Stomach smooth muscle (tissue), 2 donors: ENCODE measurements at regions not wholly inside any gene's neighbourhood (a gene's known extent, or its start where the extent isn't known, plus 50 kb on each side); places are given as distances from the start of the nearest gene placed in this dataset.

ENCODE experiments used
- H3K27ac ChIP-seq: one replicate; pipeline ENCODE4 v1.7.0; 2013; ENCODE audit warnings: mild to moderate bottlenecking, low read length, inconsistent platforms
- H3K27me3 ChIP-seq, 2 donors: one replicate each; pipeline ENCODE4 v1.7.0; 2013; ENCODE audit warnings: low read length in 2 of 2; ENCODE audit not compliant: insufficient read depth in 2 of 2, control insufficient read depth in 1 of 2
- H3K36me3 ChIP-seq, 2 donors: one replicate each; pipeline ENCODE4 v1.7.0; 2013; ENCODE audit warnings: low read length in 2 of 2; ENCODE audit not compliant: control insufficient read depth in 2 of 2, insufficient read depth in 2 of 2
- H3K4me1 ChIP-seq: one replicate; pipeline ENCODE4 v1.7.0; 2013; ENCODE audit warnings: low read length; ENCODE audit not compliant: control insufficient read depth, insufficient read depth
- H3K4me3 ChIP-seq, 2 donors: one replicate each; pipeline ENCODE4 v1.7.0; 2013; ENCODE audit warnings: low read length in 2 of 2
- H3K9ac ChIP-seq, 2 donors: one replicate each; pipeline ENCODE4 v1.7.0; 2013; ENCODE audit warnings: low read length in 2 of 2, mild to moderate bottlenecking in 1 of 2
- H3K9me3 ChIP-seq, 2 donors: one replicate each; pipeline ENCODE4 v1.7.0; 2013; ENCODE audit warnings: low read length in 2 of 2; ENCODE audit not compliant: control insufficient read depth in 2 of 2
- donor health status: healthy.
- donor health status: Pancreatic carcinoma.

GRCh38 chr4:151874328-151874727 is 113.5 kb upstream of the GATB start:
- Histone ChIP-seq H3K4me1 (no peaks in the 10 kb centered on the region), H3K9me3 (no peaks in the 10 kb centered on the region), H3K36me3 (no peaks in the 10 kb centered on the region), H3K9ac (no peak overlapping the region), H3K27me3 (no peaks in the 10 kb centered on the region), H3K4me3 (no peak overlapping the region), H3K27ac (no peak overlapping the region)

GRCh38 chr4:151866592-151866918 is 105.7 kb upstream of the GATB start:
- H3K27ac ChIP-seq: no peak overlapping the region
- no peaks in the 10 kb centered on the region for H3K9me3 ChIP-seq
- peaks cover 12% of the 10 kb centered on the region for H3K4me1 ChIP-seq
- H3K27me3 ChIP-seq: peaks cover 0 to under 1% of the 10 kb centered on the region in 2 donors
- no peak overlapping the region for H3K4me3 ChIP-seq
- no peak overlapping the region for H3K9ac ChIP-seq
- H3K36me3 ChIP-seq: no peaks in the 10 kb centered on the region

GRCh38 chr4:151865744-151866591 is 105.2 kb upstream of the GATB start:
- H3K27ac ChIP-seq: no peak overlapping the region
- no peaks in the 10 kb centered on the region for H3K36me3 ChIP-seq
- H3K9ac ChIP-seq: no peak overlapping the region
- H3K4me1 ChIP-seq: peaks cover 12% of the 10 kb centered on the region
- peaks cover 0 to 5% of the 10 kb centered on the region in 2 donors for H3K27me3 ChIP-seq
- H3K9me3 ChIP-seq: no peaks in the 10 kb centered on the region
- H3K4me3 ChIP-seq: no peak overlapping the region

- peaks cover 0 to 5% of the 10 kb centered on the region in 2 donors for H3K27me3 ChIP-seq
- H3K4me1 ChIP-seq: peaks cover 12% of the 10 kb centered on the region
- H3K36me3 ChIP-seq: no peaks in the 10 kb centered on the region
- no peaks in the 10 kb centered on the region for H3K9me3 ChIP-seq
- H3K9ac ChIP-seq: no peak overlapping the region
- no peak overlapping the region for H3K4me3 ChIP-seq
- no peak overlapping the region for H3K27ac ChIP-seq
Observed at GRCh38 chr4:151865312-151865711, 104.5 kb upstream of the GATB start.

- no peak overlapping the region for H3K27ac ChIP-seq
- no peak overlapping the region for H3K4me3 ChIP-seq
- H3K27me3 ChIP-seq: peaks cover 0 to 5% of the 10 kb centered on the region in 2 donors
- H3K4me1 ChIP-seq: peaks cover 12% of the 10 kb centered on the region
- H3K9ac ChIP-seq: no peak overlapping the region
- H3K36me3 ChIP-seq: no peaks in the 10 kb centered on the region
- H3K9me3 ChIP-seq: no peaks in the 10 kb centered on the region
Observed at GRCh38 chr4:151864068-151864467, 103.3 kb upstream of the GATB start.

- Histone ChIP-seq H3K27me3 (peaks cover 0 to 5% of the 10 kb centered on the region in 2 donors), H3K4me3 (no peak overlapping the region), H3K36me3 (no peaks in the 10 kb centered on the region), H3K4me1 (peaks cover 12% of the 10 kb centered on the region), H3K9ac (no peak overlapping the region), H3K27ac (no peak overlapping the region), H3K9me3 (no peaks in the 10 kb centered on the region)
Observed at GRCh38 chr4:151862766-151863165, 102.0 kb upstream of the GATB start.

GRCh38 chr4:151860561-151861093 is 99.8 kb upstream of the GATB start:
- no peak overlapping the region for H3K27ac ChIP-seq

GRCh38 chr4:151859641-151860040 is 98.8 kb upstream of the GATB start:
- Histone ChIP-seq H3K27ac (no peak overlapping the region), H3K9ac (no peak overlapping the region), H3K9me3 (no peaks in the 10 kb centered on the region)

More at GRCh38 chr4:151860561-151861093, 99.8 kb upstream of the GATB start:
- Histone ChIP-seq H3K9me3 (no peaks in the 10 kb centered on the region), H3K36me3 (no peaks in the 10 kb centered on the region), H3K9ac (no peak overlapping the region), H3K4me3 (no peak overlapping the region), H3K4me1 (peaks cover 9% of the 10 kb centered on the region), H3K27me3 (peaks cover 0 to 5% of the 10 kb centered on the region in 2 donors)

GRCh38 chr4:151858356-151858755 is 97.5 kb upstream of the GATB start:
- Histone ChIP-seq H3K27ac (no peak overlapping the region), H3K4me1 (no peaks in the 10 kb centered on the region)

More at GRCh38 chr4:151859641-151860040, 98.8 kb upstream of the GATB start:
- no peak overlapping the region for H3K4me3 ChIP-seq
- no peaks in the 10 kb centered on the region for H3K4me1 ChIP-seq
- H3K27me3 ChIP-seq: peaks cover 0 to 5% of the 10 kb centered on the region in 2 donors
- no peaks in the 10 kb centered on the region for H3K36me3 ChIP-seq

GRCh38 chr4:151857368-151857767 is 96.6 kb upstream of the GATB start:
- no peaks in the 10 kb centered on the region for H3K9me3 ChIP-seq
- no peak overlapping the region for H3K9ac ChIP-seq
- H3K36me3 ChIP-seq: no peaks in the 10 kb centered on the region
- no peak overlapping the region for H3K27ac ChIP-seq
- no peaks in the 10 kb centered on the region for H3K4me1 ChIP-seq
- H3K27me3 ChIP-seq: peaks cover 0 to 6% of the 10 kb centered on the region in 2 donors
- peak overlapping the region in 1 of 2 donors; percentile 10 for H3K4me3 ChIP-seq

More at GRCh38 chr4:151858356-151858755, 97.5 kb upstream of the GATB start:
- Histone ChIP-seq H3K27me3 (peaks cover 0 to 6% of the 10 kb centered on the region in 2 donors), H3K4me3 (no peak overlapping the region), H3K9ac (no peak overlapping the region), H3K9me3 (no peaks in the 10 kb centered on the region), H3K36me3 (no peaks in the 10 kb centered on the region)

- H3K27ac ChIP-seq: no peak overlapping the region
- H3K36me3 ChIP-seq: no peaks in the 10 kb centered on the region
- no peaks in the 10 kb centered on the region for H3K4me1 ChIP-seq
- no peak overlapping the region for H3K9ac ChIP-seq
- no peak overlapping the region for H3K4me3 ChIP-seq
- no peaks in the 10 kb centered on the region for H3K9me3 ChIP-seq
- H3K27me3 ChIP-seq: peaks cover 0 to 2% of the 10 kb centered on the region in 2 donors
Observed at GRCh38 chr4:151855747-151856146, 94.9 kb upstream of the GATB start.
